ENCODE measurements at regions not wholly inside any gene's neighbourhood (a gene's known extent, or its start where the extent isn't known, plus 50 kb on each side); places are given as distances from the start of the nearest gene placed in this dataset.

DNA sequence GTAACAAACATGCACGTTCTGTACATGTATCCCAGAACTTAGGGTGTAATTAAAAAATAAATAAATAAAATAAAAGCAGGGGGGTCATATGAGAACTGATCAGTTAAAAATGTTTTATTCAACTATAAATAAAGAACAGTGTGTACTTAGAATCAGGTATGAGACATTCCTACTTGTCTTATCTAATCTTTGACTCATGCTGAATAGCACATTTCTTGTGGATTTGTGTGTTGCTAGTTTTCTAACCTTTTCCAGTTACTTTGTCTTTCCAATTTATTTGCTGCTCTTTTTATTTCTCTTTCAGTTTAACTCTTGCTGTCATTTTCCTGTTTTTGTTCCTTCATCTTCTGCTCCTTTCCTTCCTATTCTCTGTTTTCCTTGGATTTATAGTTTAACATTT lies 1917.1 kb upstream of the CDH6 start:
- intact Hi-C loops (cut with DNase I; ENCODE audit: low total_unique reads) (no loop called here), in situ Hi-C loops (cut with MboI; ENCODE audit: low pct_ligation_motif_present in 1 of 4, low pct_unique_long_range_greater_than_20kb in 1 of 4, low sequenced_read_pairs in 3 of 4) (no loop called here)
- H3K9me3 ChIP-seq = no peaks in the 10 kb centered on the region
- no peak for DNase-seq
- WGBS, 2 donors (ENCODE audit: low coverage in 1 of 2) = 80% methylated on average over 1 of the region's 1 CpG; no CpG with 5 or more reads in 1 of the 2 donors
- no peaks in the 10 kb centered on the region for H3K4me1 ChIP-seq
- TF ChIP-seq POLR2AphosphoS5 (IDR thresholded peaks at IDR 0.05) = no peak
- TF ChIP-seq, protein P1, sequence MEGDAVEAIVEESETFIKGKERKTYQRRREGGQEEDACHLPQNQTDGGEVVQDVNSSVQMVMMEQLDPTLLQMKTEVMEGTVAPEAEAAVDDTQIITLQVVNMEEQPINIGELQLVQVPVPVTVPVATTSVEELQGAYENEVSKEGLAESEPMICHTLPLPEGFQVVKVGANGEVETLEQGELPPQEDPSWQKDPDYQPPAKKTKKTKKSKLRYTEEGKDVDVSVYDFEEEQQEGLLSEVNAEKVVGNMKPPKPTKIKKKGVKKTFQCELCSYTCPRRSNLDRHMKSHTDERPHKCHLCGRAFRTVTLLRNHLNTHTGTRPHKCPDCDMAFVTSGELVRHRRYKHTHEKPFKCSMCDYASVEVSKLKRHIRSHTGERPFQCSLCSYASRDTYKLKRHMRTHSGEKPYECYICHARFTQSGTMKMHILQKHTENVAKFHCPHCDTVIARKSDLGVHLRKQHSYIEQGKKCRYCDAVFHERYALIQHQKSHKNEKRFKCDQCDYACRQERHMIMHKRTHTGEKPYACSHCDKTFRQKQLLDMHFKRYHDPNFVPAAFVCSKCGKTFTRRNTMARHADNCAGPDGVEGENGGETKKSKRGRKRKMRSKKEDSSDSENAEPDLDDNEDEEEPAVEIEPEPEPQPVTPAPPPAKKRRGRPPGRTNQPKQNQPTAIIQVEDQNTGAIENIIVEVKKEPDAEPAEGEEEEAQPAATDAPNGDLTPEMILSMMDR (IDR thresholded peaks at IDR 0.05) = no peak
- no peak for TF ChIP-seq EP300 (IDR thresholded peaks at IDR 0.05; ENCODE audit: low read depth)
- TF ChIP-seq POLR2A (IDR thresholded peaks at IDR 0.05) = no peak
- H3K4me3 ChIP-seq = no peak overlapping the region
- H3K27ac ChIP-seq = no peak overlapping the region
- H3K36me3 ChIP-seq = no peaks in the 10 kb centered on the region
- H3K27me3 ChIP-seq = no peaks in the 10 kb centered on the region

DNA sequence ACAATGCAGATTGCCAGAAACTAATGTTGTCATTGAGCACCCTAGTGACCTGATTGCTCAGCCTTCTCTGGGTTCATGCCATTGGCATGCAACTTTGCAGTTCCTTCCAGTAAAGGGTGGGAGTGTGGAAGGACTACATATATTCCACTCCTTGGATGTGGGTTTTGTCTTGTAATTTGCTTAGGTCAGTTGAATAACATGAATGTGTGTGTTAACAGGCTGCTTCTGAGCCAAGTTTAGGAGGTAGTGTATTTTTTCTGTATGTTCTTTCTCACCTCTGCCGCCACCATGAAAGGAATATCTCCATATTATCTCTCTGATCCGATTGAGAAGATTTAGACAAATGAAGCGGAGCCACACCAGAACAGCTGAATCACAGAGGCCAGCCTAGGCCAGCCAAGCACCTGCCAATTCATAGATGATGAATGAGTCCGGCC lies 1929.6 kb upstream of the CDH6 start:
- Histone ChIP-seq H3K27me3 (no peaks in the 10 kb centered on the region), H3K9me3 (no peaks in the 10 kb centered on the region), H3K27ac (no peak overlapping the region), H3K36me3 (no peaks in the 10 kb centered on the region), H3K4me1 (no peaks in the 10 kb centered on the region), H3K4me3 (no peak overlapping the region)
- TF ChIP-seq POLR2A (IDR thresholded peaks at IDR 0.05) = no peak
- TF ChIP-seq POLR2AphosphoS5 (IDR thresholded peaks at IDR 0.05) = no peak
- TF ChIP-seq, protein P1 (IDR thresholded peaks at IDR 0.05) = no peak
- TF ChIP-seq EP300 (IDR thresholded peaks at IDR 0.05; ENCODE audit: low read depth) = no peak
- WGBS, 2 donors (ENCODE audit: low coverage in 1 of 2) = 84 to 91% methylated on average over 4 of the region's 4 CpGs
- in situ Hi-C loops (cut with MboI; ENCODE audit: low pct_ligation_motif_present in 1 of 4, low pct_unique_long_range_greater_than_20kb in 1 of 4, low sequenced_read_pairs in 3 of 4) = no loop called here
- no peak for DNase-seq
- intact Hi-C loops (cut with DNase I; ENCODE audit: low total_unique reads) = no loop called here

- no peak for DNase-seq
- in situ Hi-C loops (cut with MboI; ENCODE audit: low pct_ligation_motif_present in 1 of 4, low pct_unique_long_range_greater_than_20kb in 1 of 4, low sequenced_read_pairs in 3 of 4) (no loop called here), intact Hi-C loops (cut with DNase I; ENCODE audit: low total_unique reads) (no loop called here)
- TF ChIP-seq, protein P1 (IDR thresholded peaks at IDR 0.05) = no peak
- TF ChIP-seq POLR2A (IDR thresholded peaks at IDR 0.05) = no peak
- no peak for TF ChIP-seq EP300 (IDR thresholded peaks at IDR 0.05; ENCODE audit: low read depth)
- no peak for TF ChIP-seq POLR2AphosphoS5 (IDR thresholded peaks at IDR 0.05)
- no peaks in the 10 kb centered on the region for H3K9me3 ChIP-seq
- H3K27me3 ChIP-seq = no peaks in the 10 kb centered on the region
- WGBS, 2 donors (ENCODE audit: low coverage in 1 of 2) = 73 to 76% methylated on average over 2 to 3 of the region's 3 CpGs
- no peak overlapping the region for H3K4me3 ChIP-seq
- no peaks in the 10 kb centered on the region for H3K36me3 ChIP-seq
- no peaks in the 10 kb centered on the region for H3K4me1 ChIP-seq
- no peak overlapping the region for H3K27ac ChIP-seq
Observed at GRCh38 chr5:29262339-29263123, 1931.0 kb upstream of the CDH6 start.

DNA sequence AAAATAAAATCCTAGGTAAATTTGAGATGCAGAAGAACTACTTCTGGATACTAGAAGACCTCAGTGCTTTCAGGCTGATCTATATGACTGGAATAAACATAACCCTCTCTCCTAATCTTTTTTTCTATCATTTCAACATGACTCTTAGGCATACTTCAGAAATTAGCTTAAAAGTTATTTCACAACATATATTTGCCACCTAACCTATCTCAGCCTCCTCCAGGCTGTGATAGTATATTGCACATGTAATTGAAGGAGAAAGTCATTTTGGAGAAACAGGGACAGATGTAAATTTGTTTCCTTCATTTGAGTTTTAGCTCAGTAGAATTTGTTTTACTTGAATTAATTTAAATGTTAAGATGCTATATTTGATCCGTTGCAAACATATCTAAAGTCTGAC lies 1932.3 kb upstream of the CDH6 start:
- TF ChIP-seq EP300 (IDR thresholded peaks at IDR 0.05; ENCODE audit: low read depth) = no peak
- TF ChIP-seq, protein P1 (IDR thresholded peaks at IDR 0.05) = no peak
- TF ChIP-seq POLR2A (IDR thresholded peaks at IDR 0.05) = no peak
- TF ChIP-seq POLR2AphosphoS5 (IDR thresholded peaks at IDR 0.05) = no peak
- 71 to 75% methylated on average over 1 of the region's 1 CpG for WGBS, 2 donors (ENCODE audit: low coverage in 1 of 2)
- Histone ChIP-seq H3K27me3 (no peaks in the 10 kb centered on the region), H3K4me1 (no peaks in the 10 kb centered on the region), H3K9me3 (no peaks in the 10 kb centered on the region), H3K36me3 (no peaks in the 10 kb centered on the region), H3K27ac (no peak overlapping the region), H3K4me3 (no peak overlapping the region)
- intact Hi-C loops (cut with DNase I; ENCODE audit: low total_unique reads) (no loop called here), in situ Hi-C loops (cut with MboI; ENCODE audit: low pct_ligation_motif_present in 1 of 4, low pct_unique_long_range_greater_than_20kb in 1 of 4, low sequenced_read_pairs in 3 of 4) (no loop called here)
- DNase-seq = no peak
